SK-N-SH (cell line): ENCODE measurements at regions not wholly inside any gene's neighbourhood (a gene's known extent, or its start where the extent isn't known, plus 50 kb on each side); places are given as distances from the start of the nearest gene placed in this dataset.

Source experiments
- CTCF ChIA-PET: fragments of 300-600, 350-600 bp; formaldehyde crosslinking; extraction: SDS; loops from one replicate; lab custom pipeline; 2021; lab: Yijun Ruan, JAX
- POLR2A ChIA-PET: fragments of 350-600 bp; sonication (Branson Sonifier 250); formaldehyde crosslinking; extraction: SDS; loops from one replicate; lab custom pipeline; 2020; ENCODE audit warnings: antibody characterized with exemption, inconsistent platforms; lab: Yijun Ruan, JAX
- DNase-seq: peaks from one replicate; pipeline ENCODE4 v3.0.0; 2012
- H2AFZ ChIP-seq: fragments of 200-600 bp; sonication (generic); 2 replicates; pipeline ENCODE4 v1.8.1; 2016; ENCODE audit warnings: antibody characterized with exemption, mild to moderate bottlenecking, low read depth
- H3F3A ChIP-seq: fragments of 200-600 bp; sonication (generic); replicated peaks from 2 replicates; pipeline ENCODE3; 2016; ENCODE audit warnings: antibody characterized with exemption, mild to moderate bottlenecking; ENCODE audit not compliant: insufficient read depth
- H3K27ac ChIP-seq, 2 experiments: fragments of 200-500 bp in 1 of 2; fragments of 200-600 bp in 1 of 2; sonication (Bioruptor generic) in 1 of 2; sonication (generic), shearing (Covaris generic) in 1 of 2; 2 replicates each; pipeline versions ENCODE4 v1.5.1 to v1.6.1; 2014 to 2016; ENCODE audit warnings: low read depth in 2 of 2, inconsistent platforms in 1 of 2, low read length in 1 of 2, mild to moderate bottlenecking in 1 of 2, mixed read lengths in 1 of 2
- H3K27me3 ChIP-seq: fragments of 200-600 bp; sonication (generic), shearing (Covaris generic); 2 replicates; pipeline ENCODE4 v1.6.1; 2016; ENCODE audit warnings: mixed run types; ENCODE audit not compliant: insufficient read depth
- H3K36me3 ChIP-seq, 2 experiments: fragments of 200-500 bp in 1 of 2; fragments of 200-600 bp in 1 of 2; sonication (Bioruptor generic) in 1 of 2; sonication (generic) in 1 of 2; replicated peaks in 1 of 2; 2 replicates each; pipeline versions ENCODE3 to v1.5.1; 2014 to 2016; ENCODE audit warnings: low read length in 1 of 2, mild to moderate bottlenecking in 1 of 2; ENCODE audit not compliant: insufficient read depth in 2 of 2, control insufficient read depth in 1 of 2
- H3K4me1 ChIP-seq, 2 experiments: fragments of 200-500 bp in 1 of 2; fragments of 200-600 bp in 1 of 2; sonication (Bioruptor generic) in 1 of 2; sonication (generic), shearing (Covaris generic) in 1 of 2; 2 replicates each; pipeline versions ENCODE4 v1.5.1 to v1.6.1; 2014 to 2016; ENCODE audit warnings: low read depth in 1 of 2, low read length in 1 of 2, mixed run types in 1 of 2; ENCODE audit not compliant: insufficient read depth in 2 of 2, control insufficient read depth in 1 of 2
- H3K4me2 ChIP-seq: fragments of 200-600 bp; sonication (generic), shearing (Covaris generic); 2 replicates; pipeline ENCODE4 v1.6.1; 2017; ENCODE audit warnings: mixed run types
- H3K4me3 ChIP-seq, 2 experiments: fragments of 200-500 bp in 1 of 2; fragments of 200-600 bp in 1 of 2; sonication (Bioruptor generic) in 1 of 2; sonication (generic), shearing (Covaris generic) in 1 of 2; 2 replicates each; pipeline versions ENCODE4 v1.5.1 to v1.8.1; 2014 to 2016; ENCODE audit warnings: low read depth in 2 of 2, inconsistent platforms in 1 of 2, low read length in 1 of 2, mild to moderate bottlenecking in 1 of 2, mixed read lengths in 1 of 2, moderate library complexity in 1 of 2
- H3K79me2 ChIP-seq: fragments of 200-600 bp; sonication (generic); 2 replicates; pipeline ENCODE4 v1.8.1; 2017; ENCODE audit warnings: mild to moderate bottlenecking; ENCODE audit not compliant: insufficient read depth
- H3K9ac ChIP-seq: fragments of 200-600 bp; sonication (generic); 2 replicates; pipeline ENCODE4 v1.6.1; 2017; ENCODE audit warnings: mixed run types
- H3K9me2 ChIP-seq: fragments of 200-600 bp; sonication (generic); 2 replicates; pipeline ENCODE4 v1.6.1; 2017; ENCODE audit warnings: mixed run types
- H3K9me3 ChIP-seq: fragments of 200-600 bp; sonication (generic); 2 replicates; pipeline ENCODE4 v1.6.1; 2017; ENCODE audit warnings: mixed run types, mild to moderate bottlenecking, moderate library complexity
- H4K20me1 ChIP-seq: fragments of 200-600 bp; sonication (generic); 2 replicates; pipeline ENCODE4 v1.6.1; 2017; ENCODE audit warnings: mild to moderate bottlenecking, mixed run types; ENCODE audit not compliant: insufficient read depth
- EP300 ChIP-seq, 2 experiments: IDR thresholded peaks; 2 replicates each; pipeline versions ENCODE4 v1.4.0 to v1.6.1; 2012; ENCODE audit warnings: borderline replicate concordance in 1 of 2, low read depth in 1 of 2, low read length in 1 of 2
- FOSL2 ChIP-seq: IDR thresholded peaks from 2 replicates; pipeline ENCODE4 v1.4.0; 2012; ENCODE audit warnings: low read depth, mild to moderate bottlenecking, moderate library complexity, borderline replicate concordance
- FOXJ3 ChIP-seq: sonication (generic); formaldehyde crosslinking; IDR thresholded peaks from 2 replicates; pipeline ENCODE4 v1.5.1; 2020; ENCODE audit warnings: mild to moderate bottlenecking, missing genetic modification reagents
- FOXM1 ChIP-seq: IDR thresholded peaks from 2 replicates; pipeline ENCODE4 v1.4.0; 2012; ENCODE audit warnings: low read depth, mild to moderate bottlenecking
- GABPA ChIP-seq: IDR thresholded peaks from 2 replicates; pipeline ENCODE4 v1.4.0; 2012; ENCODE audit warnings: low read depth, mild to moderate bottlenecking
- JUND ChIP-seq: IDR thresholded peaks from 2 replicates; pipeline ENCODE4 v1.4.0; 2012
- NFIC ChIP-seq: IDR thresholded peaks from 2 replicates; pipeline ENCODE4 v1.4.0; 2012; ENCODE audit warnings: borderline replicate concordance
- POLR2AphosphoS5 ChIP-seq: IDR thresholded peaks from 2 replicates; pipeline ENCODE4 v1.6.1; 2012; ENCODE audit warnings: low read depth, low read length
- RAD21 ChIP-seq: IDR thresholded peaks from 2 replicates; pipeline ENCODE4 v1.6.1; 2012; ENCODE audit warnings: mild to moderate bottlenecking, low read length
- SIN3A ChIP-seq: IDR thresholded peaks from 2 replicates; pipeline ENCODE4 v1.6.1; 2012; ENCODE audit warnings: low read depth, mild to moderate bottlenecking, low read length, moderate library complexity, borderline replicate concordance
- SMC3 ChIP-seq: IDR thresholded peaks from 2 replicates; pipeline ENCODE4 v1.6.1; 2012; ENCODE audit warnings: low read depth, low read length, improper control_type of control experiment
- TAF1 ChIP-seq: IDR thresholded peaks from 2 replicates; pipeline ENCODE4 v1.6.1; 2012; ENCODE audit warnings: low read depth, mild to moderate bottlenecking, low read length, moderate library complexity, borderline replicate concordance
- TCF12 ChIP-seq: IDR thresholded peaks from 2 replicates; pipeline ENCODE4 v1.4.0; 2012
- WGBS: methylation state at CpG from one replicate; pipeline ENCODE4 v1.1.6; 2017; ENCODE audit warnings: low lambda C conversion rate; 5-methylcytosine and 5-hydroxymethylcytosine counted together
- TF ChIP-seq, protein P1 (sequence below): IDR thresholded peaks from 2 replicates; pipeline ENCODE4 v1.4.0; 2012; ENCODE audit warnings: low read depth, borderline replicate concordance
- TF ChIP-seq, protein P2 (sequence below): IDR thresholded peaks from 2 replicates; pipeline ENCODE4 v1.4.0; 2012; ENCODE audit warnings: low read depth
- TF ChIP-seq, protein P3 (sequence below): fragments of 150-350 bp; IDR thresholded peaks from 2 replicates; pipeline ENCODE4 v1.6.1; 2016; ENCODE audit warnings: mild to moderate bottlenecking, low read depth, low read length
- TF ChIP-seq, protein P4 (sequence below): fragments of 150-350 bp; IDR thresholded peaks from 2 replicates; pipeline ENCODE4 v1.6.1; 2017; ENCODE audit warnings: antibody characterized with exemption, low read length, low read depth, borderline replicate concordance

DNA sequence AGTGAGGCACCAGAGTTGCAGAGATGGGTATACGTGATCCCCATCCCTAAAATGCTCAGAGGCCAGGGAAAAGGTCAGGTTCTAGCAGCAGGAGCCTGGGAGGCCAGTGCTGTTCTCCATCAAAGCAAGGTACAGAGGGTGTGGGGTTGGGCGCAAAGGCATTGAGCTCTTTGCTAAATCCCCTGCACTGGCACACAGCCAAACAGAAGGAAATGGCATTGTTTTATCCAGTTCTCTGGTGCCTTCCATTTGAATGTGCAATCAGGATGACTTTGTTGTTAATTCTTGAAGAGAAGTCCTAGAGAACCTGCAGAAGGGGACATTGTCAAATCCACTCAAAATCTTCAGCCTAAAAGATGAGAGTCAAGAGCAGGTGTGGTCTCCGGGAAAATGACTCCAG lies 111.3 kb upstream of the CHST15 start:
- no peak for TF ChIP-seq TAF1
- TF ChIP-seq, protein P1, sequence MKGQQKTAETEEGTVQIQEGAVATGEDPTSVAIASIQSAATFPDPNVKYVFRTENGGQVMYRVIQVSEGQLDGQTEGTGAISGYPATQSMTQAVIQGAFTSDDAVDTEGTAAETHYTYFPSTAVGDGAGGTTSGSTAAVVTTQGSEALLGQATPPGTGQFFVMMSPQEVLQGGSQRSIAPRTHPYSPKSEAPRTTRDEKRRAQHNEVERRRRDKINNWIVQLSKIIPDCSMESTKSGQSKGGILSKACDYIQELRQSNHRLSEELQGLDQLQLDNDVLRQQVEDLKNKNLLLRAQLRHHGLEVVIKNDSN = no peak
- TF ChIP-seq, protein P2, sequence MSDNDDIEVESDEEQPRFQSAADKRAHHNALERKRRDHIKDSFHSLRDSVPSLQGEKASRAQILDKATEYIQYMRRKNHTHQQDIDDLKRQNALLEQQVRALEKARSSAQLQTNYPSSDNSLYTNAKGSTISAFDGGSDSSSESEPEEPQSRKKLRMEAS = no peak
- no peak for TF ChIP-seq NFIC
- TF ChIP-seq EP300 (IDR thresholded peaks at IDR 0.05; ENCODE audit: borderline replicate concordance in 1 of 2, low read depth in 1 of 2, low read length in 1 of 2) = no peak
- TF ChIP-seq TCF12 = no peak
- TF ChIP-seq POLR2AphosphoS5 = no peak
- POLR2A ChIA-PET = no interaction called here

DNA sequence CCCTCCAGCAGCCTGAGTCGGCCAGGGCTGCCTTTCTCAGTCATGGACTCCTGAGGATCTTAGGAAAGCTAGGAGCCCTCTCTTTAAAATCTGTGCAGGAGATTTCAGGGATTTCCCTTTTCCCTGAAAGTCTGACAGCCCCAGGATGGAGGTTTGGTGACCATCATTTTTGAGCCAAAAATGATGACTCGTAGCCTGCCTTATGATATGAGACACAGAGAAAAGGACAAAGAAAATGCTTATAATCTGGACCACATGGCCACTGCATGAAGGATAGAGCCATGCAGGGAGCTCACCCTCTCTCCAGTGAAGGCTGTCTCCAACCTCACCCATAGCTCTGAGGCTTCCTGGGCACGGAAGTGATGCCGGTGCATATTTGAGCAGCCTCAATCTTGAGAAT lies 106.6 kb upstream of the CHST15 start:
- H3F3A ChIP-seq = no peaks in the 10 kb centered on the region
- H4K20me1 ChIP-seq = no peaks in the 10 kb centered on the region
- no peaks in the 10 kb centered on the region for H3K79me2 ChIP-seq
- H2AFZ ChIP-seq = no peak overlapping the region
- no peak overlapping the region for H3K4me2 ChIP-seq
- no peaks in the 10 kb centered on the region for H3K9me2 ChIP-seq
- H3K4me1 ChIP-seq = peaks cover 0 to 2% of the 10 kb centered on the region in 2 experiments; a peak in 1 of 4 replicates
- H3K9me3 ChIP-seq = peaks cover 2% of the 10 kb centered on the region; the same call in 1 of the 2 replicates
- no peak for DNase-seq
- ChIA-PET POLR2A (no interaction called here), CTCF (interaction anchor here (0.8 kb wide), 1 partner anchor 205 kb away, joined by 5 read pairs; no protein-coding TSS in a partner anchor)
- no peak for TF ChIP-seq POLR2AphosphoS5
- TF ChIP-seq SMC3 = no peak
- no peak for TF ChIP-seq FOXJ3
- no peak for TF ChIP-seq TAF1
- no peak for TF ChIP-seq FOSL2
- TF ChIP-seq, protein P3, sequence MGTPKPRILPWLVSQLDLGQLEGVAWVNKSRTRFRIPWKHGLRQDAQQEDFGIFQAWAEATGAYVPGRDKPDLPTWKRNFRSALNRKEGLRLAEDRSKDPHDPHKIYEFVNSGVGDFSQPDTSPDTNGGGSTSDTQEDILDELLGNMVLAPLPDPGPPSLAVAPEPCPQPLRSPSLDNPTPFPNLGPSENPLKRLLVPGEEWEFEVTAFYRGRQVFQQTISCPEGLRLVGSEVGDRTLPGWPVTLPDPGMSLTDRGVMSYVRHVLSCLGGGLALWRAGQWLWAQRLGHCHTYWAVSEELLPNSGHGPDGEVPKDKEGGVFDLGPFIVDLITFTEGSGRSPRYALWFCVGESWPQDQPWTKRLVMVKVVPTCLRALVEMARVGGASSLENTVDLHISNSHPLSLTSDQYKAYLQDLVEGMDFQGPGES = no peak
- no peak for TF ChIP-seq RAD21
- TF ChIP-seq, protein P4, sequence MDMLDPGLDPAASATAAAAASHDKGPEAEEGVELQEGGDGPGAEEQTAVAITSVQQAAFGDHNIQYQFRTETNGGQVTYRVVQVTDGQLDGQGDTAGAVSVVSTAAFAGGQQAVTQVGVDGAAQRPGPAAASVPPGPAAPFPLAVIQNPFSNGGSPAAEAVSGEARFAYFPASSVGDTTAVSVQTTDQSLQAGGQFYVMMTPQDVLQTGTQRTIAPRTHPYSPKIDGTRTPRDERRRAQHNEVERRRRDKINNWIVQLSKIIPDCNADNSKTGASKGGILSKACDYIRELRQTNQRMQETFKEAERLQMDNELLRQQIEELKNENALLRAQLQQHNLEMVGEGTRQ = no peak
- TF ChIP-seq GABPA = no peak
- no peak for TF ChIP-seq SIN3A
- TF ChIP-seq TCF12 = no peak
- TF ChIP-seq JUND = no peak
- TF ChIP-seq FOXM1 = no peak
- no peak for TF ChIP-seq EP300 (IDR thresholded peaks at IDR 0.05; ENCODE audit: borderline replicate concordance in 1 of 2, low read depth in 1 of 2, low read length in 1 of 2)
- 48% methylated on average over 4 of the region's 4 CpGs for WGBS
- no peaks in the 10 kb centered on the region for H3K36me3 ChIP-seq
- no peak overlapping the region for H3K27ac ChIP-seq
- H3K4me3 ChIP-seq = no peak overlapping the region
- H3K9ac ChIP-seq = no peak overlapping the region
- H3K27me3 ChIP-seq = no peaks in the 10 kb centered on the region

More for the DNA sequence above, 111.3 kb upstream of the CHST15 start:
- H2AFZ ChIP-seq = no peak overlapping the region
- no peak for DNase-seq
- no peaks in the 10 kb centered on the region for H3K27me3 ChIP-seq
- no peak overlapping the region for H3K9ac ChIP-seq
- H3K27ac ChIP-seq = no peak overlapping the region
- no peaks in the 10 kb centered on the region for H4K20me1 ChIP-seq
- H3K79me2 ChIP-seq = no peaks in the 10 kb centered on the region
- H3K9me3 ChIP-seq = no peaks in the 10 kb centered on the region
- H3K4me3 ChIP-seq = no peak overlapping the region
- H3F3A ChIP-seq = no peaks in the 10 kb centered on the region
- WGBS = 39% methylated on average over 3 of the region's 3 CpGs
- H3K4me1 ChIP-seq = no peaks in the 10 kb centered on the region
- H3K36me3 ChIP-seq = no peaks in the 10 kb centered on the region
- no peaks in the 10 kb centered on the region for H3K9me2 ChIP-seq
- CTCF ChIA-PET = interaction anchor here (0.9 to 1.2 kb wide), 5 partner anchors 15 to 210 kb away, joined by 3 to 4 read pairs (median 3); no protein-coding TSS in a partner anchor
- no peak overlapping the region for H3K4me2 ChIP-seq
